ENCODE measurements at regions not wholly inside any gene's neighbourhood (a gene's known extent, or its start where the extent isn't known, plus 50 kb on each side); places are given as distances from the start of the nearest gene placed in this dataset.
"Not testable (repeated sequence)": the region's sequence is repeated elsewhere in the genome, so short reads cannot be mapped to it uniquely, and the experiment has no call there.

DNA sequence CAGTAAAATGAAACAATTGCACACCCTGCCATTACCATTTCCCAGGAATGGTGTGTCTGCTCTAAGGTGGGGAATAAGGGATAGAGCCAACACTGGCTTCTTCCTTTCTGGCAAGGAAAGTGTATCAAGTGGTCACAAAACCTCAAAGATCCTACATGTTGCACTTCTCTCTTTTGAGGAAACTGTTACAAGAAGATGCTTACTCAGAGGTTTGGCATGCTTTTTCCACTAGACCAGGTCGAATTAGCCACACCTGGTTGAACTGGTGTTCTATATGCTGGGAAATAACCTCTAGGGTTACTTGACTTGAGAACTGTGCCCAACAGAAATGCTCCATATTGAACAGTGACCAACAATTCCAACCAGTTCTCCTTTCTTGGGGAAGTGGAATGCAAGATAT lies 102.9 kb downstream of the LRRN1 start:
- no peak for DNase-seq

DNA sequence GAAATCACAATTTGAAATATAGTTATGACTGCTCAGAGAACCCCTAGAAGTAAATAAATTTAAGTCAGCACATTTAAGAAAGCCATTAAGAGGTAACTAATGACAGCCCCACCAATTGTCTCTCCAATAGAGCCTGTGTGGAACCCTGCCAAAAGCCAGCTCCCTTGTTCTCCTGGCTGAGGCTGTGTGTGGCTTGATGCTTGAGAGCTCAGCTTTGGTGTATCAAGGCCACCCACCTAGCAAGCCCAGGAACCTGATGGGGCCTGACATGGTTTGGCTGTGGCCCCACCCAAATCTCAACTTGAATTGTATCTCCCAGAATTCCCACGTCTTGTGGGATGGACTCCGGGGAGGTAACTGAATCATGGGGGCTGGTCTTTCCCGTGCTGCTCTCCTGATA lies 106.9 kb downstream of the LRRN1 start:
- no peak for DNase-seq

DNA sequence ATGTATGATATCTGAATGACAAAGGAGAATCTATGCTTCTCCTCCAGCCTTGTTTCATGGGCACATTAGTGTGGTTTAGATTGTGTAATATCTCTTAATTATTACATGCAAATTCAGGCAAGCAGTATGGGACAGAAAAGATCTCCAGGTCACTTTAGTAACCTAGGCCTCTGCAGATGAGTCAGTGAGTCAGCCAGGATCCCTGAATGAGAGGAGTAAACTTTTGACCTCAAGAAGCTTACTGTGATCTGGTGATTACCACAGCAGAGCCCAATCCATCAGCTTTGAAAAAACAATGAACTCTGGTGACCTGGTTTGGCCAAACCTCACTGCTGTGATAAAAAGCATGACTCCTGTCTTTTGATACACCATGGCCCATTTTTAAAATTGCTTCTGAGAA lies 107.8 kb downstream of the LRRN1 start:
- no peak for DNase-seq

GRCh38 chr3:3918763-3919162 lies 119.5 kb downstream of the LRRN1 start:
- DNase-seq: no peak

GRCh38 chr3:3919316-3919715 lies 120.1 kb downstream of the LRRN1 start:
- no peak for DNase-seq

GRCh38 chr3:3923619-3924018 lies 124.4 kb downstream of the LRRN1 start:
- no peak for DNase-seq

DNA sequence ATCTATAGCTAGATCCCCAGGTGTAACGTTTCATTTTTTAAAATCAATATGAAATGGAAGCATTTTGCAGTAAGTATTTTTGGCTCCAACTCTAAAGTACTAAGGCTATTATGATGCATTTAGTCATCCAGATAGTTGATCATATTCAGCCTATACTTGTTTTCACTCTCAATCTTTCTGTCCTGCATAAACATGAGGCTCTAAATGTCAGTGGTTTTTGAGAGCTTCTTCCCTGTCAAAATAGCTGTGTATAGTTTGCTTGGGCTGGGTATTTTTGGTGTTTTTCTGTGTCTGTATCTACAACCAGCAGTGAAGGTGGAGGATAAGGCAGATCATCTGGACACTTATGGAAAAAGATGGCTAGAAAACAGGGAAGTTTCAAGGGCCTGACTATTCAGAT lies 128.0 kb downstream of the LRRN1 start:
- DNase-seq: no peak

- DNase-seq: no peak
Observed at GRCh38 chr3:3927965-3928364, 128.7 kb downstream of the LRRN1 start.

GRCh38 chr3:3941380-3941779 lies 142.1 kb downstream of the LRRN1 start:
- not testable (repeated sequence) for DNase-seq

- no peak for DNase-seq
Observed at GRCh38 chr3:3951071-3951470, 151.8 kb downstream of the LRRN1 start.

GRCh38 chr3:3951501-3951900 lies 152.3 kb downstream of the LRRN1 start:
- DNase-seq: no peak

DNA sequence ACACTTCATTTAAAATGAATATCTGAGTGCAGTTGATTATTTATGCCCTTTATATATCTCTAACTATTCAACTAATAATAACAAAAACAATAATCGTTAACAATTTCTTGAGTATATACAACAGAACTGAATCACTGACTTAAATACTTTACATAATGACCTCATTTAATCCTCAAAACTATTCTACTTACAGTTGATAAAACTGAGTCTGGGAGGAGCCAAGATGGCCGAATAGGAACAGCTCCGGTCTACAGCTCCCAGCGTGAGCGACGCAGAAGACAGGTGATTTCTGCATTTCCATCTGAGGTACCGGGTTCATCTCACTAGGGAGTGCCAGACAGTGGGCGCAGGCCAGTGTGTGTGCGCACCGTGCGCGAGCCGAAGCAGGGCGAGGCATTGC lies 163.6 kb downstream of the LRRN1 start:
- DNase-seq: not testable (repeated sequence)

GRCh38 chr3:3984053-3984452 lies 184.8 kb downstream of the LRRN1 start:
- no peak for DNase-seq

GRCh38 chr3:3991598-3991997 lies 192.4 kb downstream of the LRRN1 start:
- no peak for DNase-seq

DNA sequence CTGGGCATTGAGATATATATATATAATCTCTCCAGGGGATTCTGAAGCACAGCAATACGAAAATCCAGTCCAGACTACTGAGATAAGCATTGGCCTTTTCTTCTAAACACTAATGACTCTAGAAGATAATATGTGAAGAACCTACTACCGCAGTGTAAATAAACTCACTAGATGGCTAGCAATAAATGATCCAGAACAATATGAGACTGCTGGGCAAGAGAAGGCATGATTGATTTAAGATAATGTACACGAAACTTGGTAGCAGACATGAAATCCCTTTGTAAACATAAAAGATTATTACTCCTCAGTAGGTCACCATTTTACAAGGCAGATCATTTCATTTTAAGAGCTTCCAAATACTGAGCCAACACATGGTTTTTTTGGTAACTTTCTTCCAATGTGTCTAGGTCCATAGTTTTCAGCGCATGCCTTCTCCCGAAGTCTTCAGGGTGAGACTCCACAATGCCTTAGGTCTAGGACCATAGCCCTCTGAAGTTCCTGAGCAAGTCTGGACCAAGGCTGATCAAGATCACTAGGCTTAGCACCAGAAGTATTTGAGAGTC lies 193.2 kb downstream of the LRRN1 start:
- no peak for DNase-seq

DNA sequence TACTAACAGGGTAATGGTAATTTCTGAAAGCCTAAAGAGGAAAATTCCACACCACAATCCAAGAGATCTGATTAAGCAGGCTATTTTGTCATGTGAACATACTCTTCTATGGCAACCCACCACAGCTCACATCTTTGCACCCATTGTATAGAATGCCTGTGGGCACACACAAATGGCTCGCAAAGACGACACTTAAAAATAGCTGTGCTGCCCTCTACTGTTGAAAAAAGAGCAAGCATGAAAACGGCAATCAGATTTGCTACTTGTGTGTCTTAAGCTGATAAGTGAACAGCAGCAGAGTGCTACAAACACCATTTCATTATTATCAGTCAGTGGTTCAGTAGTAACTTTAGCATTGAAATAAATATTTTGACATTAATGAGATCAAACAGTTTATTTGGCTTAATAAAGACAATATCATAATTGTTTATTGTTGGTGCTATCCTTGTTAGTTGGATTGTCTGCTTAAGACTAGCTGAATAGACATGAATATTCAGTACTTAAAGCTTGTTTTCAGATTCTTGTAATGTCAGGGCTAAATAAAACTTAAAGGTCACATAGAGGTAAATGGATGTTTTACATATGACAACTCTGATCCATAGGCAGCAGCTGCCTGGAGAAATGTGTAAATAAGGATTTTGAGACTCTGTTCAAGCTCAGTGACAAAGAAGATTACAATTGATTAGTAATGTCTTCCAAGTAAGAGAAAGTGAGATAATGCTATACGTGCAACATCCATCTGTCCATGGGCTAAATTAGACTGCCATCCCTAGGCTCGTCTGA lies 199.1 kb downstream of the LRRN1 start:
- DNase-seq: peak; percentile 23

GRCh38 chr3:3999340-3999739 lies 200.1 kb downstream of the LRRN1 start:
- not testable (repeated sequence) for DNase-seq

DNA sequence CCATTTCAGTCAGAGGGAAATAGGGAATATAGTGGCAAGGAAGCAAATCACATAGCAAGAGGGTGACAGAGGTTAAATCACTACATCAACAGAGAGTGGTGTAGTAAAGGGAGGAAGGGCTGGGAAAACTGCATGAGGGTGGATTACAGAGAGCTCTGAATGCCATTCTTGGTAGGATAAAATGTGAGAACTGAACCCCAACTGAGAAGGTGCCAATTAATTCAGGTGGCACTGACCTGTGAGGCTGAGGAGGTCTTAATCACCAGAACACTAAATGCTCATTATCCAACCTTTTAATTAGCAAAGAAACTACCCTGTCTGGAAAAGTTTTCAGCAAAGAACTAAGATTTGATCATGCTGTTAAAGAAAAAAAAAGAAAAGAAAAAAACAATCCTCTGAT lies 202.7 kb downstream of the LRRN1 start:
- DNase-seq: no peak

DNA sequence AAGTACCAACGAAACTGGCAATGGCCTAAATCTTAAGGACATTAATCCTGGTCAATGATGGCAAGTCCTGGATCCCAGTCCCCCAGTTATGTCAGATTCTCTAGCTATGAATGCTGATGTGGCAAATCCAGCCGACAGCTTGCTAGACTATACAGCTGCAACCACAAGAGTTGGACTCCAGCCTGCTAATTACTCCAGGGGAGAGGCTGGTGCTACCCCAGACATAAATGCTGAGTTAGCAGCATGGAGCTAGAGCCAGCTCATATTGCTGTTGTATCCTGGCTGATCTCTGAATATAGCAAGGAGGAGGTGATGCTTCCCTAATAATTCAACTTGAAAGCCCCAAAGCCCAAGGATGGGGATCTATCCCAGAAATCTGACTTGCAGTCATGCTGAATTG lies 207.1 kb downstream of the LRRN1 start:
- no peak for DNase-seq

- no peak for DNase-seq
Observed at GRCh38 chr3:4008205-4008604, 209.0 kb downstream of the LRRN1 start.

DNA sequence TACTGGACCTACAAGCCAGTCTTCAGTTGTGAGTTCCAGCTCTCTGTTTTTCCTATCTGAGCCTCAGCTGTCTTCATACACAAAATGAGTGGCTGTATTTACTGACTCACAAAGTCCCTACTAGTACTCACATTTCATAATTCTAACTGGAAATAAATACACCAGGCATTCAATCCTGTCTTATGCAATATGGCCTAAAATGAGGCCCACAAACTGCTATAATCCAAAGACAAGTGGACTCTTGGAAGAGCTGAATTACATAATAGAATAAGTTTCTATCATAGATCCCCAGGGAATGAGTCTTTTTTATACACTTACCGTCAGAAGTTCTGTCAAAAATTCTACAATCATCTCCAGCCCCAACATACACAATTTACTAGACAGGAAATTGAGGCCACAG lies 211.9 kb downstream of the LRRN1 start:
- no peak for DNase-seq

GRCh38 chr3:4015426-4015825 lies 216.2 kb downstream of the LRRN1 start:
- DNase-seq: no peak

DNA sequence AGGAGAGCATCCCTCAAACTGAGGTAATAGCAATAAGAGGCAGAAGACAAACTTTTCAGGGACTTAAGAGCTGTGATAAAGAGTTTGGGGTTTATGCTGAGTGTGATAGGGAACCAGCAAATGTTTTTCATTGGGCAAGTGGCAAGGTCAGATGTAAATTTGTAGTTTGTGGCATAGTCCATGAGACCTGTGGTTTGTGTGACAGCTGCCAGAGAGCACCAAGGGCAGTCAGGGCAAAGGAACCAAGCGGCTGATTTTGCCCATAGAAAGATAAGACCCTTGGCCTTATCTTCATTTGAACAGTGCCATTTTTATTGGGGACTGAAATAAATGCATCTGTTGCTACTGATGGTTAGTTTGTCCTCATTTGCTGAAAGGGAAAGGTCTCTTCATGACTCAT lies 220.3 kb downstream of the LRRN1 start:
- no peak for DNase-seq

GRCh38 chr3:4021162-4021561 lies 221.9 kb downstream of the LRRN1 start:
- DNase-seq: no peak

GRCh38 chr3:4029135-4029534 lies 229.9 kb downstream of the LRRN1 start:
- DNase-seq: no peak

Data from CD4-positive, alpha-beta T cell treated with Interleukin-12 subunit alpha and Interleukin-12 subunit beta, for 1 hour (primary cell).